Tibial artery (tissue), 4 donors: ENCODE measurements at regions not wholly inside any gene's neighbourhood (a gene's known extent, or its start where the extent isn't known, plus 50 kb on each side); places are given as distances from the start of the nearest gene placed in this dataset.
"Not testable (repeated sequence)": the region's sequence is repeated elsewhere in the genome, so short reads cannot be mapped to it uniquely, and the experiment has no call there.

Experiments used
- DNase-seq, 2 donors: peaks; one replicate each; pipeline ENCODE4 v3.0.0-alpha.2; 2019
- H3K27ac ChIP-seq, 2 donors: fragments of 200-600 bp; sonication (generic) in 1 of 2; 1 replicate in 1 of 2; 2 replicates in 1 of 2; pipeline ENCODE4 v1.5.1; 2018 to 2019; ENCODE audit warnings: mild to moderate bottlenecking in 1 of 2
- H3K27me3 ChIP-seq, 2 donors: fragments of 200-600 bp; sonication (generic) in 1 of 2; one replicate each; pipeline versions ENCODE4 v1.5.1 to v1.6.0; 2016 to 2019
- H3K36me3 ChIP-seq, 3 donors: fragments of 200-600 bp; sonication (generic) in 2 of 3; one replicate each; pipeline ENCODE4 v1.5.1; 2016 to 2019; ENCODE audit warnings: mild to moderate bottlenecking in 2 of 3
- H3K4me1 ChIP-seq, 4 donors: fragments of 200-600 bp; sonication (generic) in 2 of 4; 1 replicate in 3 of 4; 2 replicates in 1 of 4; pipeline ENCODE4 v1.5.1; 2016 to 2019
- H3K4me3 ChIP-seq, 2 donors: fragments of 200-600 bp; sonication (generic) in 1 of 2; 1 replicate in 1 of 2; 2 replicates in 1 of 2; pipeline ENCODE4 v1.5.1; 2018 to 2019; ENCODE audit warnings: mild to moderate bottlenecking in 2 of 2
- H3K9me3 ChIP-seq, 3 donors: fragments of 200-600 bp; sonication (generic) in 1 of 3; one replicate each; pipeline ENCODE4 v1.5.1; 2016 to 2019
- intact Hi-C: fragments of 100-400 bp; cut with DNase I; formaldehyde crosslinking; loops from one replicate; pipeline ENCODE4 v1.15.0; 2023; ENCODE audit warnings: low total_unique reads
- TF ChIP-seq, protein P1 (sequence below), 2 experiments: fragments of 200-600 bp in 1 of 2; fragments of 450-650 bp in 1 of 2; IDR thresholded peaks; one replicate each; pipeline ENCODE4 v1.5.1; 2017 to 2019; ENCODE audit warnings: antibody characterized with exemption in 2 of 2, mild to moderate bottlenecking in 1 of 2, moderate library complexity in 1 of 2

- Histone ChIP-seq H3K4me1 (no peaks in the 10 kb centered on the region), H3K9me3 (no peaks in the 10 kb centered on the region), H3K36me3 (no peaks in the 10 kb centered on the region), H3K27me3 (no peaks in the 10 kb centered on the region), H3K27ac (no peak overlapping the region), H3K4me3 (no peak overlapping the region)
- no peak for DNase-seq
- TF ChIP-seq, protein P1, sequence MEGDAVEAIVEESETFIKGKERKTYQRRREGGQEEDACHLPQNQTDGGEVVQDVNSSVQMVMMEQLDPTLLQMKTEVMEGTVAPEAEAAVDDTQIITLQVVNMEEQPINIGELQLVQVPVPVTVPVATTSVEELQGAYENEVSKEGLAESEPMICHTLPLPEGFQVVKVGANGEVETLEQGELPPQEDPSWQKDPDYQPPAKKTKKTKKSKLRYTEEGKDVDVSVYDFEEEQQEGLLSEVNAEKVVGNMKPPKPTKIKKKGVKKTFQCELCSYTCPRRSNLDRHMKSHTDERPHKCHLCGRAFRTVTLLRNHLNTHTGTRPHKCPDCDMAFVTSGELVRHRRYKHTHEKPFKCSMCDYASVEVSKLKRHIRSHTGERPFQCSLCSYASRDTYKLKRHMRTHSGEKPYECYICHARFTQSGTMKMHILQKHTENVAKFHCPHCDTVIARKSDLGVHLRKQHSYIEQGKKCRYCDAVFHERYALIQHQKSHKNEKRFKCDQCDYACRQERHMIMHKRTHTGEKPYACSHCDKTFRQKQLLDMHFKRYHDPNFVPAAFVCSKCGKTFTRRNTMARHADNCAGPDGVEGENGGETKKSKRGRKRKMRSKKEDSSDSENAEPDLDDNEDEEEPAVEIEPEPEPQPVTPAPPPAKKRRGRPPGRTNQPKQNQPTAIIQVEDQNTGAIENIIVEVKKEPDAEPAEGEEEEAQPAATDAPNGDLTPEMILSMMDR (IDR thresholded peaks at IDR 0.05): no peak
- intact Hi-C loops: no loop called here
Observed at GRCh38 chrX:140249088-140249487, 255.8 kb downstream of the SOX3 start.

GRCh38 chrX:140229191-140229590, 263.9 kb upstream of the CXorf66 start:
- Histone ChIP-seq H3K9me3 (peaks cover 0 to 3% (median 0%) of the 10 kb centered on the region in 3 donors), H3K27ac (no peak overlapping the region), H3K27me3 (no peaks in the 10 kb centered on the region), H3K36me3 (no peaks in the 10 kb centered on the region), H3K4me1 (no peaks in the 10 kb centered on the region), H3K4me3 (no peak overlapping the region)
- intact Hi-C loops: no loop called here
- no peak for DNase-seq
- TF ChIP-seq, protein P1 (IDR thresholded peaks at IDR 0.05): no peak

DNA sequence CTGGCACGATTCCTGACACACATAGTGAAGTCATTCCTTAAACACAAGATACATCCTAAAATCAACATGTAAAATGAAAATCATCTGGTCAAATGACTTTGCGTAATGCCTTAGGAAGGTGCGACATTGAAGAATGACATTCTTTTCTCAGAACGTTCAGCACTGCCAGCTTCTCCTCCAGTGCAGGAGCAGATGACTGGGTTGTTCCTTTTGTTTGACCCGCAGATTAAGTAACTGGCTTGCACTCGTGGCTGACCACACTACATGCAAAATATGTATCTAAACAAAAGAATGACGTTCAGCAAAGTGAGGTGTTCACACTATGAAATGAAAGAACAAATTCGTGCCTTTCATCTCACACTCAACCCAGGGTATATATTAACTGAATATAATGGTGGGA, 260.7 kb upstream of the CXorf66 start:
- H3K9me3 ChIP-seq, intact Hi-C loops, H3K4me3 ChIP-seq, H3K27ac ChIP-seq, H3K36me3 ChIP-seq, H3K4me1 ChIP-seq, H3K27me3 ChIP-seq, DNase-seq: not testable (repeated sequence)

GRCh38 chrX:140215894-140216293, 250.6 kb upstream of the CXorf66 start:
- intact Hi-C loops, H3K4me1 ChIP-seq, H3K27ac ChIP-seq, H3K9me3 ChIP-seq, DNase-seq, H3K36me3 ChIP-seq, H3K4me3 ChIP-seq, H3K27me3 ChIP-seq: not testable (repeated sequence)

DNA sequence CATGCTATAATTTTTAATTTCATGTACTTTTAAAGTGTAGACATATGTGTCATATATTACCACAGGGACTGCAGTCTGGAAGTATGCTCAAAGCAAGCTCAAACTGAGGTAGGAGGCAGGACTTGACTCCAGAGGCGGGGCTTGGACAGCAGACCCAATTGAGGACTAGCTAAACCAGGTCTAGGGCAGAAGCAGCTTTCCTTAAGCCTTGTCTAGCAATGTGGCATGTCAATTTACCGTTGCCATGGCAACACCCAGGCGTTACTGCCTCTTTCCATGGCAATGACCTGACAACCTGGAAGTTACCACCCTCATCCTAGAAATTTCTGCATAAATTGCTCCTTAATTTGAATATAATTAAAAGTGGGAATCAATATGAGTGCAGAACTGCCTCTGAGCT, 249.2 kb upstream of the CXorf66 start:
- H3K27me3 ChIP-seq, intact Hi-C loops, H3K4me1 ChIP-seq, H3K4me3 ChIP-seq, H3K36me3 ChIP-seq, H3K9me3 ChIP-seq, H3K27ac ChIP-seq, DNase-seq: not testable (repeated sequence)

DNA sequence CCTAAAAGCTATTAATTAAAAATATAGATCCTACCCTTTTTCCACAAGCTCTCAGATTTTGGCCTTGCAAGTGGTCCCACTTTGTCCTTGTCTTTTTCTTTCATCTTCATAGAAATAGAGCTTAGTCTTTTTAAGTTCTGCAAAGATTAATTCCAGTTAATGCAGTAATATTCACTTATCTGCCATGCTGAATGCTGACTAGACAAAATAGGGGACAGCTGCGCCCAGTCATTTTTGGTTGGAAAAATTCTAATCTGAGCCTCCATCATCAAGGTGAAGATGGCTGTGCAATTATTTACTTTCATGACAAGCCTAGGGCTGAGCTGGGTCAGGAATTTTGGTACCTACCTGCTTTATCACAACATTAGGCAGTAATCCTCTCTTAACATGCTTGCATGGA, 241.3 kb upstream of the CXorf66 start:
- Histone ChIP-seq H3K36me3 (no peaks in the 10 kb centered on the region), H3K4me3 (no peak overlapping the region), H3K27ac (no peak overlapping the region), H3K9me3 (no peaks in the 10 kb centered on the region), H3K4me1 (no peaks in the 10 kb centered on the region), H3K27me3 (no peaks in the 10 kb centered on the region)
- no peak for DNase-seq
- TF ChIP-seq, protein P1 (IDR thresholded peaks at IDR 0.05): no peak
- intact Hi-C loops: no loop called here

- Histone ChIP-seq H3K36me3 (no peaks in the 10 kb centered on the region), H3K27me3 (no peaks in the 10 kb centered on the region), H3K27ac (no peak overlapping the region), H3K4me3 (no peak overlapping the region), H3K9me3 (no peaks in the 10 kb centered on the region), H3K4me1 (no peaks in the 10 kb centered on the region)
- no peak for DNase-seq
- intact Hi-C loops: no loop called here
- TF ChIP-seq, protein P1 (IDR thresholded peaks at IDR 0.05): no peak
Observed at GRCh38 chrX:140190441-140191108, 225.3 kb upstream of the CXorf66 start.
